B cell (primary cell): ENCODE measurements at regions not wholly inside any gene's neighbourhood (a gene's known extent, or its start where the extent isn't known, plus 50 kb on each side); places are given as distances from the start of the nearest gene placed in this dataset.

Experiments
- ATAC-seq: fragments of 200-7000 bp; cut with Tn5 transposase; one replicate; pipeline ENCODE4 v1.10.0; 2021; ENCODE audit warnings: low read depth, mild to moderate bottlenecking, moderate number of reproducible peaks, moderate library complexity
- CTCF ChIA-PET: fragments of 350-600 bp; sonication (Branson Sonifier 250); formaldehyde crosslinking; loops from one replicate; lab custom pipeline; 2021; ENCODE audit warnings: antibody characterized with exemption, inconsistent platforms; lab: Charles Lee
- POLR2A ChIA-PET: fragments of 350-600 bp; sonication (Branson Sonifier 250); formaldehyde crosslinking; loops from one replicate; lab custom pipeline; 2021; ENCODE audit warnings: antibody characterized with exemption; lab: Charles Lee
- DNase-seq: peaks from one replicate; pipeline ENCODE4 v3.0.0; 2013
- H2AFZ ChIP-seq: 2 replicates; pipeline ENCODE4 v1.6.1; 2012; ENCODE audit warnings: mild to moderate bottlenecking, low read depth, low read length; ENCODE audit not compliant: insufficient read depth, poor library complexity, severe bottlenecking
- H3K27ac ChIP-seq, 2 donors: 1 replicate in 1 of 2; 2 replicates in 1 of 2; pipeline ENCODE4 v1.5.1; 2012 to 2013; ENCODE audit warnings: low read length in 2 of 2, mild to moderate bottlenecking in 2 of 2, moderate library complexity in 1 of 2
- H3K27me3 ChIP-seq, 4 experiments: fragments of 200-600 bp in 1 of 4; sonication (generic) in 1 of 4; replicated peaks in 1 of 4; 1 replicate in 2 of 4; 2 replicates in 2 of 4; pipeline versions ENCODE4 v1.6.1 to v1.7.0; 2013 to 2016; ENCODE audit warnings: low read length in 3 of 4, mild to moderate bottlenecking in 2 of 4, mixed read lengths in 1 of 4, moderate library complexity in 1 of 4; ENCODE audit not compliant: insufficient read depth in 4 of 4, control insufficient read depth in 3 of 4; ENCODE audit errors: control extremely low read depth in 1 of 4
- H3K36me3 ChIP-seq, 2 experiments: replicated peaks in 1 of 2; 1 replicate in 1 of 2; 2 replicates in 1 of 2; pipeline versions ENCODE4 v1.6.1 to v1.7.1; 2013; ENCODE audit warnings: low read length in 1 of 2; ENCODE audit not compliant: insufficient read depth in 2 of 2, control insufficient read depth in 1 of 2; ENCODE audit errors: control extremely low read depth in 1 of 2, extremely low read depth in 1 of 2
- H3K4me1 ChIP-seq, 2 donors: fragments of 200-600 bp in 1 of 2; sonication (generic) in 1 of 2; 1 replicate in 1 of 2; 2 replicates in 1 of 2; pipeline versions ENCODE4 v1.5.1 to v1.6.1; 2013 to 2017; ENCODE audit warnings: low read length in 2 of 2; ENCODE audit not compliant: control insufficient read depth in 2 of 2, insufficient read depth in 2 of 2
- H3K4me2 ChIP-seq: replicated peaks from 2 replicates; pipeline ENCODE3; 2012; ENCODE audit warnings: mild to moderate bottlenecking, low read depth, low read length; ENCODE audit not compliant: poor library complexity, severe bottlenecking
- H3K4me3 ChIP-seq, 5 experiments: fragments of 200-600 bp in 1 of 5; sonication (generic) in 1 of 5; 1 replicate in 3 of 5; 2 replicates in 2 of 5; pipeline versions ENCODE4 v1.5.1 to v1.7.0; 2011 to 2016; ENCODE audit warnings: low read length in 4 of 5, mild to moderate bottlenecking in 4 of 5, low read depth in 2 of 5, control low read depth in 1 of 5, moderate library complexity in 1 of 5; ENCODE audit not compliant: insufficient read depth in 1 of 5; ENCODE audit errors: control extremely low read depth in 1 of 5, extremely low read depth in 1 of 5
- H3K79me2 ChIP-seq: fragments of 200-600 bp; sonication (generic); one replicate; pipeline ENCODE4 v1.6.0; 2016; ENCODE audit warnings: low read length; ENCODE audit not compliant: control insufficient read depth, insufficient read depth
- H3K9ac ChIP-seq: fragments of 200-600 bp; sonication (generic); 2 replicates; pipeline ENCODE4 v1.6.1; 2017; ENCODE audit warnings: mild to moderate bottlenecking, low read length, moderate library complexity
- H3K9me3 ChIP-seq, 3 donors: one replicate each; pipeline versions ENCODE4 v1.6.1 to v1.7.1; 2013; ENCODE audit warnings: low read length in 2 of 3; ENCODE audit not compliant: control insufficient read depth in 2 of 3, insufficient read depth in 1 of 3; ENCODE audit errors: control extremely low read depth in 1 of 3
- H4K20me1 ChIP-seq: 2 replicates; pipeline ENCODE4 v1.6.0; 2012; ENCODE audit warnings: mild to moderate bottlenecking, low read length; ENCODE audit not compliant: insufficient read depth, control insufficient read depth, poor library complexity, severe bottlenecking
- H3K27ac Mint-ChIP-seq: one replicate; pipeline ENCODE4 v1.8.0; 2021; ENCODE audit warnings: mixed read lengths
- H3K27me3 Mint-ChIP-seq: one replicate; pipeline ENCODE4 v1.8.0; 2021; ENCODE audit warnings: mixed read lengths
- H3K4me1 Mint-ChIP-seq: one replicate; pipeline ENCODE4 v1.8.0; 2021; ENCODE audit warnings: mixed read lengths
- H3K4me3 Mint-ChIP-seq: one replicate; pipeline ENCODE4 v1.8.0; 2021; ENCODE audit warnings: mixed read lengths
- H3K9me3 Mint-ChIP-seq: one replicate; pipeline ENCODE4 v1.8.0; 2022; ENCODE audit warnings: mixed read lengths; ENCODE audit not compliant: insufficient read depth
- EZH2 ChIP-seq: IDR thresholded peaks from 2 replicates; pipeline ENCODE4 v1.6.1; 2012; ENCODE audit warnings: borderline replicate concordance, low read depth, mild to moderate bottlenecking, moderate library complexity, low read length; ENCODE audit not compliant: insufficient read depth, poor library complexity, severe bottlenecking
- WGBS: methylation state at CpG from one replicate; pipeline ENCODE4 v1.1.5; 2013; ENCODE audit warnings: missing lambda C conversion rate; ENCODE audit not compliant: insufficient coverage; 5-methylcytosine and 5-hydroxymethylcytosine counted together
- intact Hi-C: fragments of 100-400 bp; cut with micrococcal nuclease; formaldehyde crosslinking; loops from one replicate; pipeline ENCODE4 v1.10.0; 2022
- TF ChIP-seq, protein P1 (sequence below): fragments of 200-600 bp; IDR thresholded peaks from one replicate; pipeline ENCODE4 v1.8.0; 2022; ENCODE audit warnings: antibody characterized with exemption, mild to moderate bottlenecking

DNA sequence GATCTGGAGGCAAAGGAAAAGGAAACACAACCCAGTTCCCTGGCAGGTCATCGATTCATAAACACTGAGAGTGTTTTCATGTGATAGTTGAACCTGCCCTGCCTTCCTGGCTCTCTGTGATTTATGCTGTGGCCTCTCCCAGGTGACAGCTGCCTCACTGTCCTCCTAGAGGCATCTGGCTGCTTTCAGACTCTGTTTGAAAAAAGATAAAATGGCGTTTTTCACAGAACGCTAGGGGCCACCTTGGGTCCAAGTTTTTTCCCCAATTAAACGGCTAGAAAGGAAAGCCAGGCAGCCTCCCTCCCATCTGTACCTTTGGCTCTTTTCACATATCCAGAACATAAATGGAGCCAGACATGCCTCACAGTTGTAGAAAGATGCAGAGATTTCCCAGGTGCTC, 252.6 kb upstream of the CCDC196 start:
- CTCF ChIA-PET, result no interaction called here
- H3K27ac Mint-ChIP-seq, result no peak overlapping the region
- H3K9me3 ChIP-seq, result no peaks in the 10 kb centered on the region
- no peaks in the 10 kb centered on the region for H3K27me3 ChIP-seq
- no peaks in the 10 kb centered on the region for H4K20me1 ChIP-seq
- H3K4me2 ChIP-seq, result no peak overlapping the region
- H3K27me3 Mint-ChIP-seq, result peaks cover 16% of the 10 kb centered on the region
- no peak overlapping the region for H2AFZ ChIP-seq
- POLR2A ChIA-PET, result no interaction called here
- no peaks in the 10 kb centered on the region for H3K36me3 ChIP-seq
- H3K9ac ChIP-seq, result no peak overlapping the region
- peaks cover 0 to 6% of the 10 kb centered on the region in 2 donors for H3K4me1 ChIP-seq
- ATAC-seq, result no peak
- peaks cover 9% of the 10 kb centered on the region for H3K4me1 Mint-ChIP-seq
- intact Hi-C loops, result no loop called here
- no peaks in the 10 kb centered on the region for H3K79me2 ChIP-seq
- no peak for TF ChIP-seq EZH2
- TF ChIP-seq, protein P1, sequence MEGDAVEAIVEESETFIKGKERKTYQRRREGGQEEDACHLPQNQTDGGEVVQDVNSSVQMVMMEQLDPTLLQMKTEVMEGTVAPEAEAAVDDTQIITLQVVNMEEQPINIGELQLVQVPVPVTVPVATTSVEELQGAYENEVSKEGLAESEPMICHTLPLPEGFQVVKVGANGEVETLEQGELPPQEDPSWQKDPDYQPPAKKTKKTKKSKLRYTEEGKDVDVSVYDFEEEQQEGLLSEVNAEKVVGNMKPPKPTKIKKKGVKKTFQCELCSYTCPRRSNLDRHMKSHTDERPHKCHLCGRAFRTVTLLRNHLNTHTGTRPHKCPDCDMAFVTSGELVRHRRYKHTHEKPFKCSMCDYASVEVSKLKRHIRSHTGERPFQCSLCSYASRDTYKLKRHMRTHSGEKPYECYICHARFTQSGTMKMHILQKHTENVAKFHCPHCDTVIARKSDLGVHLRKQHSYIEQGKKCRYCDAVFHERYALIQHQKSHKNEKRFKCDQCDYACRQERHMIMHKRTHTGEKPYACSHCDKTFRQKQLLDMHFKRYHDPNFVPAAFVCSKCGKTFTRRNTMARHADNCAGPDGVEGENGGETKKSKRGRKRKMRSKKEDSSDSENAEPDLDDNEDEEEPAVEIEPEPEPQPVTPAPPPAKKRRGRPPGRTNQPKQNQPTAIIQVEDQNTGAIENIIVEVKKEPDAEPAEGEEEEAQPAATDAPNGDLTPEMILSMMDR, result no peak
- no peak overlapping the region for H3K4me3 Mint-ChIP-seq
- no peaks in the 10 kb centered on the region for H3K9me3 Mint-ChIP-seq
- H3K4me3 ChIP-seq, result no peak overlapping the region
- 67% methylated on average over 4 of the region's 4 CpGs for WGBS
- no peak for DNase-seq
- H3K27ac ChIP-seq, result no peak overlapping the region

GRCh38 chr14:66234411-66234810, 251.8 kb upstream of the CCDC196 start:
- no peak overlapping the region for H3K4me3 Mint-ChIP-seq
- DNase-seq (no peak), ATAC-seq (no peak)
- POLR2A ChIA-PET, result no interaction called here
- no peak overlapping the region for H3K27ac Mint-ChIP-seq
- CTCF ChIA-PET, result no interaction called here
- H3K79me2 ChIP-seq, result no peaks in the 10 kb centered on the region
- no peaks in the 10 kb centered on the region for H4K20me1 ChIP-seq
- H3K4me2 ChIP-seq, result no peak overlapping the region
- H3K4me1 Mint-ChIP-seq, result peaks cover 9% of the 10 kb centered on the region
- TF ChIP-seq, protein P1, result no peak
- no peak for TF ChIP-seq EZH2
- H3K9ac ChIP-seq, result no peak overlapping the region
- intact Hi-C loops, result no loop called here
- H3K36me3 ChIP-seq, result no peaks in the 10 kb centered on the region
- peaks cover 14% of the 10 kb centered on the region for H3K27me3 Mint-ChIP-seq
- H3K9me3 ChIP-seq, result no peaks in the 10 kb centered on the region
- H2AFZ ChIP-seq, result no peak overlapping the region
- H3K27me3 ChIP-seq, result no peaks in the 10 kb centered on the region
- H3K4me1 ChIP-seq, result peaks cover 0 to 6% of the 10 kb centered on the region in 2 donors
- H3K9me3 Mint-ChIP-seq, result no peaks in the 10 kb centered on the region
- no peak overlapping the region for H3K4me3 ChIP-seq
- no peak overlapping the region for H3K27ac ChIP-seq
- no CpG with 5 or more reads among the region's 2 CpGs for WGBS
